IMR-90 (cell line): ENCODE measurements at regions not wholly inside any gene's neighbourhood (a gene's known extent, or its start where the extent isn't known, plus 50 kb on each side); places are given as distances from the start of the nearest gene placed in this dataset.

Experiments used
- ATAC-seq: fragments of 200-7000 bp; cut with Tn5 transposase; 2 replicates; pipeline ENCODE4 v1.9.1; 2020; ENCODE audit warnings: low read depth, mild to moderate bottlenecking, moderate library complexity
- BruUV-seq: library from RNA; stranded (reverse); fragments of 400-500 nt; replicated peaks from 2 replicates; lab custom pipeline; 2021; lab: Mats Ljungman, UMichigan
- CTCF ChIA-PET: fragments of 300-600 bp; formaldehyde crosslinking; extraction: SDS; loops from one replicate; lab custom pipeline; 2021; ENCODE audit warnings: antibody characterized with exemption; lab: Yijun Ruan, JAX
- POLR2A ChIA-PET: fragments of 300-600 bp; sonication (Branson Sonifier 250); formaldehyde crosslinking; loops from one replicate; lab custom pipeline; 2022; ENCODE audit warnings: antibody characterized with exemption; ENCODE audit not compliant: unreplicated experiment; lab: Charles Lee
- DNase-seq: peaks from one replicate; pipeline ENCODE4 v3.0.0; 2013
- H2AFZ ChIP-seq: replicated peaks from 2 replicates; pipeline ENCODE3; 2013; ENCODE audit warnings: low read length, mild to moderate bottlenecking; ENCODE audit not compliant: poor library complexity
- H2AK5ac ChIP-seq: 2 replicates; pipeline ENCODE4 v1.6.1; 2013; ENCODE audit warnings: low read depth, low read length, inconsistent platforms
- H2AK9ac ChIP-seq: replicated peaks from 2 replicates; pipeline ENCODE3; 2013; ENCODE audit warnings: mild to moderate bottlenecking, low read depth, low read length, moderate library complexity; ENCODE audit not compliant: poor library complexity
- H2BK120ac ChIP-seq: 2 replicates; pipeline ENCODE4 v1.6.1; 2013; ENCODE audit warnings: low read depth, low read length, inconsistent platforms
- H2BK15ac ChIP-seq: 3 replicates; pipeline ENCODE4 v1.6.1; 2013; ENCODE audit warnings: low read depth, low read length, inconsistent platforms
- H2BK20ac ChIP-seq: 2 replicates; pipeline ENCODE4 v1.6.1; 2013; ENCODE audit warnings: low read depth, mild to moderate bottlenecking, inconsistent platforms, low read length, moderate library complexity
- H2BK5ac ChIP-seq: 2 replicates; pipeline ENCODE4 v1.6.1; 2013; ENCODE audit warnings: mild to moderate bottlenecking, low read depth, low read length, inconsistent platforms; ENCODE audit not compliant: poor library complexity, severe bottlenecking
- H3K14ac ChIP-seq: replicated peaks from 2 replicates; pipeline ENCODE4 v1.6.1; 2013; ENCODE audit warnings: low read depth, low read length, inconsistent platforms
- H3K18ac ChIP-seq: 2 replicates; pipeline ENCODE4 v1.6.1; 2013; ENCODE audit warnings: low read depth, low read length, control low read depth
- H3K23ac ChIP-seq: 2 replicates; pipeline ENCODE4 v1.6.1; 2013; ENCODE audit warnings: low read depth, low read length, inconsistent platforms
- H3K27ac ChIP-seq: 2 replicates; pipeline ENCODE4 v1.5.1; 2013; ENCODE audit warnings: mild to moderate bottlenecking, control low read depth, low read length; ENCODE audit not compliant: insufficient read depth
- H3K27me3 ChIP-seq: 2 replicates; pipeline ENCODE4 v1.6.1; 2013; ENCODE audit warnings: low read length; ENCODE audit not compliant: control insufficient read depth, insufficient read depth
- H3K36me3 ChIP-seq: 2 replicates; pipeline ENCODE4 v1.6.1; 2013; ENCODE audit warnings: low read length, mixed read lengths; ENCODE audit not compliant: control insufficient read depth, insufficient read depth
- H3K4ac ChIP-seq: 2 replicates; pipeline ENCODE4 v1.6.1; 2013; ENCODE audit warnings: low read depth, low read length, inconsistent platforms
- H3K4me1 ChIP-seq: 2 replicates; pipeline ENCODE4 v1.6.1; 2013; ENCODE audit warnings: low read length, mixed read lengths; ENCODE audit not compliant: control insufficient read depth, insufficient read depth
- H3K4me2 ChIP-seq: 2 replicates; pipeline ENCODE4 v1.6.1; 2013; ENCODE audit warnings: low read depth, mild to moderate bottlenecking, control low read depth, low read length, moderate library complexity
- H3K4me3 ChIP-seq: 2 replicates; pipeline ENCODE4 v1.5.1; 2013; ENCODE audit warnings: low read depth, mild to moderate bottlenecking, control low read depth, low read length, moderate library complexity; ENCODE audit not compliant: insufficient read depth
- H3K56ac ChIP-seq: 2 replicates; pipeline ENCODE4 v1.6.1; 2013; ENCODE audit warnings: low read length, inconsistent platforms; ENCODE audit not compliant: insufficient read depth; ENCODE audit errors: extremely low read depth
- H3K79me1 ChIP-seq, 2 experiments: 2 replicates each; pipeline ENCODE4 v1.6.1; 2013; ENCODE audit warnings: low read length in 2 of 2, inconsistent platforms in 1 of 2, low read depth in 1 of 2
- H3K9ac ChIP-seq: 2 replicates; pipeline ENCODE4 v1.6.1; 2013; ENCODE audit warnings: low read depth, low read length, control low read depth
- H3K9me1 ChIP-seq: 2 replicates; pipeline ENCODE4 v1.6.1; 2013; ENCODE audit warnings: low read length, inconsistent platforms; ENCODE audit not compliant: insufficient read depth
- H3K9me3 ChIP-seq: 2 replicates; pipeline ENCODE4 v1.6.1; 2013; ENCODE audit warnings: low read length; ENCODE audit not compliant: control insufficient read depth, insufficient read depth
- H4K20me1 ChIP-seq: 2 replicates; pipeline ENCODE4 v1.6.1; 2013; ENCODE audit warnings: low read length, inconsistent platforms; ENCODE audit not compliant: insufficient read depth
- H4K5ac ChIP-seq: 2 replicates; pipeline ENCODE4 v1.6.1; 2013; ENCODE audit warnings: mild to moderate bottlenecking, low read depth, low read length, control low read depth
- H4K8ac ChIP-seq, 2 experiments: 2 replicates each; pipeline ENCODE4 v1.6.1; 2013; ENCODE audit warnings: low read depth in 2 of 2, low read length in 2 of 2, control low read depth in 1 of 2, inconsistent platforms in 1 of 2
- H4K91ac ChIP-seq: 2 replicates; pipeline ENCODE4 v1.6.1; 2013; ENCODE audit warnings: low read depth, low read length, inconsistent platforms; ENCODE audit not compliant: insufficient read depth
- CHD1 ChIP-seq: IDR thresholded peaks from 2 replicates; pipeline ENCODE4 v1.6.1; 2012; ENCODE audit warnings: low read depth, low read length, improper control_type of control experiment
- ELK1 ChIP-seq: fragments of 150-350 bp; IDR thresholded peaks from 2 replicates; pipeline ENCODE4 v1.6.1; 2016; ENCODE audit warnings: low read depth, mild to moderate bottlenecking, low read length, moderate library complexity, borderline replicate concordance
- MAZ ChIP-seq: IDR thresholded peaks from 2 replicates; pipeline ENCODE4 v1.6.1; 2012; ENCODE audit warnings: low read depth, mild to moderate bottlenecking, low read length, improper control_type of control experiment, moderate library complexity, borderline replicate concordance
- NFE2L2 ChIP-seq: fragments of 150-350 bp; IDR thresholded peaks from 2 replicates; pipeline ENCODE4 v1.6.1; 2016; ENCODE audit warnings: low read depth, mild to moderate bottlenecking, low read length
- WGBS, 2 experiments: methylation state at CpG; one replicate each; pipeline versions ENCODE4 v1.1.5 to v1.1.7; 2013; ENCODE audit warnings: missing lambda C conversion rate in 2 of 2; ENCODE audit not compliant: insufficient read length in 1 of 2; ENCODE audit errors: extremely low coverage in 2 of 2; 5-methylcytosine and 5-hydroxymethylcytosine counted together
- dilution Hi-C: fragments of 300-500 bp; cut with HindIII; formaldehyde crosslinking; loops from one replicate; pipeline ENCODE4 v1.14.3; 2018; ENCODE audit warnings: low sequenced_read_pairs; ENCODE audit not compliant: unreplicated experiment
- in situ Hi-C: fragments of 300-500 bp; cut with MboI; formaldehyde crosslinking; loops from 3 replicates; pipeline ENCODE4 v1.14.3; 2019; ENCODE audit warnings: low sequenced_read_pairs, inconsistent platforms, mixed read lengths
- intact Hi-C: fragments of 100-400 bp; cut with micrococcal nuclease; formaldehyde crosslinking; loops from 2 replicates; pipeline ENCODE4 v1.10.0; 2022

GRCh38 chr4:147068564-147068963, 122.9 kb upstream of the TTC29 start:
- H4K91ac ChIP-seq = no peak overlapping the region
- H3K36me3 ChIP-seq = no peaks in the 10 kb centered on the region
- no CpG with 5 or more reads among the region's 4 CpGs for WGBS, 2 experiments
- H2BK5ac ChIP-seq = no peak overlapping the region
- ATAC-seq = peak; percentile 35
- no peak overlapping the region for H2AFZ ChIP-seq
- no peaks in the 10 kb centered on the region for H3K79me1 ChIP-seq
- H2AK9ac ChIP-seq = no peak overlapping the region
- no peak overlapping the region for H3K27ac ChIP-seq
- H4K20me1 ChIP-seq = no peaks in the 10 kb centered on the region
- peaks cover 2% of the 10 kb centered on the region; the same call in 1 of the 2 replicates for H3K4me1 ChIP-seq
- no peak overlapping the region for H2BK20ac ChIP-seq
- BruUV-seq = no TSS peak
- ChIA-PET CTCF (interaction anchor here (0.9 kb wide), 1 partner anchor 12 kb away, joined by 3 read pairs; no protein-coding TSS in a partner anchor), POLR2A (no interaction called here)
- H2AK5ac ChIP-seq = no peak overlapping the region
- no peak overlapping the region for H3K18ac ChIP-seq
- no peak overlapping the region for H4K5ac ChIP-seq
- no peak overlapping the region for H2BK15ac ChIP-seq
- no peak overlapping the region for H4K8ac ChIP-seq
- H3K27me3 ChIP-seq = peaks cover 7% of the 10 kb centered on the region
- H3K9me3 ChIP-seq = peaks cover 3% of the 10 kb centered on the region; the same call in 1 of the 2 replicates
- no peak for TF ChIP-seq MAZ
- no peak for TF ChIP-seq NFE2L2
- no peak for TF ChIP-seq ELK1
- TF ChIP-seq CHD1 = no peak
- intact Hi-C loops = no loop called here
- no peak overlapping the region for H3K4ac ChIP-seq
- H2BK120ac ChIP-seq = no peak overlapping the region
- H3K4me3 ChIP-seq = no peak overlapping the region
- H3K56ac ChIP-seq = no peak overlapping the region
- H3K9ac ChIP-seq = no peak overlapping the region
- no peak overlapping the region for H3K4me2 ChIP-seq
- dilution Hi-C loops = no loop called here
- no peak overlapping the region for H3K23ac ChIP-seq
- H3K14ac ChIP-seq = no peak overlapping the region
- DNase-seq = no peak
- in situ Hi-C loops = no loop called here
- no peaks in the 10 kb centered on the region; the same call in 1 of the 2 replicates for H3K9me1 ChIP-seq
